GM18502 (cell line): ENCODE measurements at regions not wholly inside any gene's neighbourhood (a gene's known extent, or its start where the extent isn't known, plus 50 kb on each side); places are given as distances from the start of the nearest gene placed in this dataset.
"Not testable (repeated sequence)": the region's sequence is repeated elsewhere in the genome, so short reads cannot be mapped to it uniquely, and the experiment has no call there.

Source experiments
- ATAC-seq: cut with Tn5 transposase; IDR thresholded peaks from one replicate; pipeline ENCODE4 v1.9.1; 2021; ENCODE audit warnings: mild to moderate bottlenecking; ENCODE audit not compliant: unreplicated experiment, poor library complexity

GRCh38 chr6:140773276-140773675 lies 1359.4 kb upstream of the GJE1 start:
- no peak for ATAC-seq

- no peak for ATAC-seq
Measured at GRCh38 chr6:140772576-140772975, 1360.1 kb upstream of the GJE1 start.

GRCh38 chr6:140768133-140768532 lies 1364.6 kb upstream of the GJE1 start:
- no peak for ATAC-seq

- no peak for ATAC-seq
Measured at GRCh38 chr6:140766999-140767398, 1365.7 kb upstream of the GJE1 start.

GRCh38 chr6:140758169-140758877 lies 1374.4 kb upstream of the GJE1 start:
- no peak for ATAC-seq

GRCh38 chr6:140752234-140752633 lies 1377.8 kb upstream of the CITED2 start:
- no peak for ATAC-seq

GRCh38 chr6:140747114-140747513 lies 1372.7 kb upstream of the CITED2 start:
- no peak for ATAC-seq

GRCh38 chr6:140744659-140745320 lies 1370.3 kb upstream of the CITED2 start:
- ATAC-seq, result peak; percentile 67

- ATAC-seq, result no peak
Measured at GRCh38 chr6:140736231-140736630, 1361.8 kb upstream of the CITED2 start.

- ATAC-seq, result no peak
Measured at GRCh38 chr6:140732991-140733390, 1358.5 kb upstream of the CITED2 start.

- ATAC-seq, result no peak
Measured at GRCh38 chr6:140732155-140732554, 1357.7 kb upstream of the CITED2 start.

- ATAC-seq, result no peak
Measured at GRCh38 chr6:140731741-140732140, 1357.3 kb upstream of the CITED2 start.

GRCh38 chr6:140729521-140729920 lies 1355.1 kb upstream of the CITED2 start:
- ATAC-seq, result no peak

GRCh38 chr6:140718021-140718420 lies 1343.6 kb upstream of the CITED2 start:
- ATAC-seq, result no peak

- ATAC-seq, result no peak
Measured at GRCh38 chr6:140713495-140713894, 1339.0 kb upstream of the CITED2 start.

GRCh38 chr6:140711019-140711613 lies 1336.7 kb upstream of the CITED2 start:
- ATAC-seq, result peak; percentile 79

- no peak for ATAC-seq
Measured at GRCh38 chr6:140708441-140708840, 1334.0 kb upstream of the CITED2 start.

- ATAC-seq, result not testable (repeated sequence)
Measured at GRCh38 chr6:140704008-140704407, 1329.6 kb upstream of the CITED2 start.

GRCh38 chr6:140697585-140697984 lies 1323.1 kb upstream of the CITED2 start:
- no peak for ATAC-seq

- no peak for ATAC-seq
Measured at GRCh38 chr6:140684776-140685550, 1310.5 kb upstream of the CITED2 start.
